HG02759 (cell line): ENCODE measurements at regions not wholly inside any gene's neighbourhood (a gene's known extent, or its start where the extent isn't known, plus 50 kb on each side); places are given as distances from the start of the nearest gene placed in this dataset.

ENCODE experiments used
- ATAC-seq: cut with Tn5 transposase; IDR thresholded peaks from one replicate; pipeline ENCODE4 v1.9.1; 2021; ENCODE audit warnings: mild to moderate bottlenecking, moderate library complexity; ENCODE audit not compliant: unreplicated experiment

DNA sequence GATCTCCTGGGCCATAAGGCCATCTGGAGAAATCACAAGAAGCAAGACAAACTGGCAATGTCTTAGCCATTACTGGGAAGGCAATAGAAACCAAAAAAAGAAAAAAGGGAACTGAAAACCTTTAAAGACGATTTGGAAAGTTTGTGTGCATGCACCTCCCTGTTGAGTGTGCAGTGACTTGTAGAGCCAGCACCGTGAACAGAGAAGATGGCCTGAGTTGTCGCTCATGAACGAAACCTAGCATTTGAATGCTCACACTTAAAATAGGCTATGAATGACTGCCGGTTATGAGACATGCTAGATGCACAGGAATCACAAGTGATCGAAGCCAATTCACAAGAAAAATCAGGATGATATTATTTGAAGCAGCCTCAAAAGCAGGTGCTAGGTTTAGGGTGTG, 151.3 kb upstream of the ADO start:
- ATAC-seq = peak; percentile 74

DNA sequence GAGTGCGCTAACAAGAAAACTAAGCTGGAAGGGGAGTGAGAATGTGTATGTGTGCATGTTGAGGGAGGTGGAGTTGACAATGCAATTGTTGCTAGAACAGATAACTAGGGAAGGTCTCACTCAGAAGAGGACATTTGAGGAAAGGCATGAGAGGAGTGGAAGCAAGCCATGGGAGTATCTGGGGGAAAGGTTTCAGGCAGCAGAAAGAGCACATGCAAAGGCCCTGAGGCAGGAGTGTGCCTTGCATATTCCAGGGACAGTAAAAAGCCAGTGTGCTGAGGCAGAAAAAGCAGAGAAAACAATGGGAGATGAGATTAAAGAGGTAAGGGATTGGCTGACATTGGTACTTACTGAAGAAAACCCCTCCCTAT, 149.6 kb upstream of the ADO start:
- ATAC-seq = no peak

DNA sequence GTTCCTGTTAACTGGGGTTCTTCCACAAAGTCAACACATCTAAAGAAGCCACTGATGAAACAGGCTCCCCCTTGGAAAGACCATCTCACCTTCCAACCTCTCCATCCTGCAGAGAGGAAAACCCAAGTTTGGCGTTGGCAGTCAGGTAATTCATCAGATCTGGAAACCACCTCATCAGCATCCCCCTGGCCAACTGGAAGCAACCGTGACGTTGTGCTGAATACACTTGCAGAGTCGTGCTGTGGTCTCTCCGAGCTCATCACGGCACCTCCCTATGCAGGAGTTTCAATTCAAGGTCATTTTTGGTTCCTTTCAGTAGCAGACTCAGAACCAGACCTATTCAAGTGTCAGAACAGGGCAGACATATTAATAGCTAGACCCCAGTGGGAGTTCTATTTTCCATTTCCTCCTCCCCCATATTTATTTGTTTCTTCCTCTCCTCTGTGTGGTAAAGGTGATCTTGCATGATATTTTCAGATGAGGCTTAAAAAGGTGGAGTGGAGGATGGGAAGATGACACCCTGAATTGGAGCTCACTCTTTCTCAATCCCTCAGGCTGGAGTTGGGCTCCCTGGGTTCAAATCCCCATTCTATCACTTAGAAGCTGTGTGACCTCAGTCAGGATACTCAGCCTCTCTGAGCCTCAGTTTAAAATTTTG, 149.1 kb upstream of the ADO start:
- ATAC-seq = peak; percentile 86

DNA sequence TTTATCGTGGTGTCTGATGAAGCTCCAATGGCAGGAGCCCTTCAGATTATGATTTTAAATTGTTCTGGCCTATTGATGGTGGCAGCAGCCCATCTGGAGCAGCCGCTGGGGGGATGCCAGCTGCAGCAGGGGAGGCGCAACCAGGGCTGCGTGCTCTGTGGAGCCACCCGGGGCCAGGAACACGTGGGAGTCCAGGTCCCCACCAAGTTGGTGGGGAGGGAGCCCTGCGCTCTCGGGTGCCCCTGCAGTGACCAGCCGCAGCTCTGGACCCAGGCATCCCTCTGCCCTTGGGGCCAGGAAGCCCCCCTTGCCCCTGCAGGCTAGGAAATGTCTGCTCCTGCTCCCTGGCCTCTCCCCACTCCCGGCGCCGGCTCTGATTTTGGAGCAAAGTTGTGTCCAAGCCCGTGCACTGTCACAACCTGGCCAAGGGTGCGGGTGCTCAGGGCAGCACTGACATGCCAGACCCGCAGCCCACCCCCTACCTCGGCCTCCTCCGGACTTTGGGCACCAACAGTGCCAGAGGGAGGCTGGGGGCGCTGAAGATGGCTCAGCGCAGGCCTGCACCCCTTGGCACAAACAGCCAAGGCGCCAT, 147.2 kb upstream of the ADO start:
- ATAC-seq = no peak

DNA sequence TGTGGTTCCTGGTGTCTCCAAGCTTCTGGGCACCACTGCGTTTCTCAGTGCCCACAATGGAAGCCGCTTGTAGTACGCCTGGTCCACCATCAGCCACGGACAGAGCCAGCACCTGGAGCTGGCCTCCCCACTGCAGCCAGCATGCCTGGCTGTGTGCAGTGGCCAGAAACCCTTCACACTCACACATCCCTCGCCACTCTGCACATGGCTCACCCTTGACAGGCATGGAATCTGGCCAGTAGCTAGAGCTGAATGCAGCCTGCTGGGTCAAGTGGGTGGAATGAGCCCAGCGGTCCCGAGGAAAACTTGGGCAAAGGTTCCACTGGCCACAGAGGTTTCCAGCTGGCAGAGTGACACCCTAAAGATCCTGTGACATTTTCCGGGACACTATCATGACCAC, 146.0 kb upstream of the ADO start:
- no peak for ATAC-seq

DNA sequence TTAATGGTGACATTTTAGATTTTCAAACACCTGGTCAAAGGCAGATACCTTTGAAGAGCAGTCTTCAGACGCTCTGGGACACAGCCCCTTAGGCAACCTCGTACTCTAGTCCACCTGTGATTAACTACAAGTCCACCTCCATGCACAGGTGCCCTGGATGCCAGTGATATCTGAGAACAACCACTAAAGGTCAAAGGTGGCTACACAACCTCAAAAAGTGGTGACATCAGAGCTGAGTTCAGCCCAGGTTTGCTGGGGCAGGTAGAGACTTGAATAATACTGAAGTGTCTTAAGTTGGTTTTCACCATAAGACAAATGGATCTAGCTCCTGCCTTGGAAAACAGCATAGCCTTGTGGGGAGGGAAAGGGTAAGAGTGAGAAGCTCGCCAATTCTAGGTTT, 143.4 kb upstream of the ADO start:
- no peak for ATAC-seq

DNA sequence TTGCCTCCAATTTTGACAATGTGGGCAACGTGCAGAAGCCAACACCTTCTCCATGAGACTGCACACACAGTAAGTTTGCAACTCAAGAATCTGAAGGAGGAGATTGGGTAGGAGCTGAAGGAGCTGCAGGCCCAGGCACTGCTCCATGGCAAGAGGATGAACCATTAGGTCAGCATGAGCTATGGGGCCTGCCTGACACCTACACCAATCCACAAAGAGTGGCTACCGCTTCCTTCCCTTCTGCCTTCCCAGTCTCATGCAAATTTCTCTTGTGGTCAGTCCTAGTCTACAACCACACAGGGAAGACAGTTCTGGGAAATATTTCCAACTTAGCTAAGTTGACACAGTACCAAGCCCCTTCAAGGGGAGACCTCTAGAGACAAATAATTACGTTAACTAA, 142.0 kb upstream of the ADO start:
- ATAC-seq = no peak

DNA sequence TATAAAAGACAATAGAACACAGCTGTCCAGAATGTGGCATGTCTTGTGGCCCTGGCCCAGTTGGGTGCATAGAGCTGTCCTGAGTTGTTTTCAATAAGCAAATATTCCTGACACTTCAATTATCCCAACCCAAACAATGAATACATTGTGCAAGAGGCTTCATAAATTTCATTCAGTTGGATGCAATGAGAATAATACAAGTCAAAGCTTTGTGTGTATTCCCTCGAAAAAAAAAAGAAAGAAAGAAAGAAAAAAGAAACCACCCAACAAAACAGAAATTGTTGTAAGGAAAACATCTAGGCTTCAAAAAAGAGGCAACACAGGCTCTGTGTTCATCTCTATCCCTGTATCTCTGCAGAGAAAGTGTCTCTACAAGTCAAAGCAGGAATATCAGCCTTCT, 138.7 kb upstream of the ADO start:
- ATAC-seq = no peak

DNA sequence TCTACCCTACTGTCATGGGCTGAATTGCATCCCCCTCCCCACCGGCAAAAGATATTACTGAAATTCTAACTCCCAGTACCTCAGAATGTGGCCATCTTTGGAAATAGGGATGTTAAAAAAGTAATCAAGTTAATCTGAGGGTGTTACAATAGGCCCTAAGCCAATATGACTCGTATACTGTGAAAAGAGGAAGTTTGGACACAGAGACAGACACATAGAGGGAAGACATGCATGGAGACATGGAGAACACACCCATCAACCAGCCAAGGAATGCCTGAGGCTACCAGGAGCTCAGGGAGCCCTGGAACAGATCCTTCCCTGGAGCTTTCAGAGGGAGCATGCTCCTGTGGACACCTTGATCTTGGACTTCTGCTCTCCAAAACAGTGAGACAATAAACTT, 138.2 kb upstream of the ADO start:
- no peak for ATAC-seq

DNA sequence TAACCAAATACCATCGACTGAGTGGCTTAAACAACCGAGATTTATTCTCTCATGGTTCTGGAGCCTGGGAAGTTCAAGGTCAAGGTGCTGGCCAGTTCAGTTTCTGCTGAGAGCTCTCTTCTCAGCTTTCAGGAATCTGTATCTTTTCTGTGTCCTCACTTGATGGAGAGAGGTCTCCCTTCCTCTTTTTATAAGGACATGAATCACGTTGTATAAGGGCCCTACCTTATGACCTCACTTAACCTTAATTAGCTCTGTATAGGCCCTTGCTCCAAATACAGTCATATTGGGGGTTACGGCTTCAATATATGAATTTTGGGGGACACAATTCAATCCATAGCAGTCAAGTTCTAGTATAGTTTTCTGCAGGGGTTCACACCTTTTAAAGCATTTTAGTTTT, 135.2 kb upstream of the ADO start:
- ATAC-seq = no peak

DNA sequence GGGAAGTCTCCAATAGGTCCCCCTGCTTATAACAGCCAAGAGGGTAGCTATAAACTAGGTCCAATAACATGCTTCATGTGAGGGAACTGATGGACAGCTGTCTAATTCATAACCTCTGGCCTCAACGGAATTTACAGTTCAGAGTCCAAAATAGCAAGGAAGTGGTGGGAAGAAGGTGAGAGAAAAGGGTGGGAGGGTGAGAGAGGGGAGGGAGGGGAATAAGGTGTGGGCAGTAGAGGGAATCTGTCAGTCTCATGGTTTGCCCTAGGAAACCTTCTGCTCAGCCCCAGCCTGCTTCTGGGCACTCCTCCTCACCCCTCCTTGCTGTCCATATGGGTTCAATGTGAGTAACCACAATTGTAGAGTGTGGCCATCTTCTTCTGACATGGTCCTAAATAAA, 133.4 kb upstream of the ADO start:
- peak; percentile 61 for ATAC-seq

DNA sequence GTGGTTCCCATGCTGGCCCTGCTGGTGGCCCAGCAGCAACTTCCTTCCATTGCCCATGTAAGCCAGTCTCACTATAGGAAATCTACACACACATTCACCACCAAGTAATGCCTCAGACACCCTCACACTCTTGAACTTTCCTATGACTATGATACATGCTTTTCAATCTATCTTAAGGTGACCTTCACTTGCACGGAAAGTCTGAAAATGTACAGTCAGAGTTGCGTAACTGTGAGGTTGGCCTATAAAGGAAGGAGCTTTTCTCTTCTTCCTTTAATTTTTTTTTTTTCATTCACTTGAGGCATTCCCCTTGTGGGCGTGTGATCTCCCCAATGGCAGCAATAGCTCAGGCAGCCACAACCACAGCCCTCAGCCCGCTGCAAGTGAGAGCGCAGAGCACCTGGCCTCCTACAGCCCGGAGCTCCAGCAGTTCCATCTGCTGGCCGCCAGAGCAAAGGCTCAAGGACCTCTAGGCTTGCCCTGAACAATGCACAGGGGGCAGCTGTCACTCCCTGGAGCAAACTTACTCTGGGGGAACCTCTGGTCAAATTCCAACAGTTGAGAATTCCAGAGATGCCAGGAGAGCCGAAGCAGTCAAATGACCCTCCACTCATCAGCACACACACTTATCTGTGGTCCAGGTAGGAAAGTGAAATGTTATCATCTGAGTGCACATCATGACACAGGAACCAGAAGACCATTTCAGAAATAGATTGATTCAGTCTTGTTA, 123.1 kb upstream of the ADO start:
- peak; percentile 98 for ATAC-seq

DNA sequence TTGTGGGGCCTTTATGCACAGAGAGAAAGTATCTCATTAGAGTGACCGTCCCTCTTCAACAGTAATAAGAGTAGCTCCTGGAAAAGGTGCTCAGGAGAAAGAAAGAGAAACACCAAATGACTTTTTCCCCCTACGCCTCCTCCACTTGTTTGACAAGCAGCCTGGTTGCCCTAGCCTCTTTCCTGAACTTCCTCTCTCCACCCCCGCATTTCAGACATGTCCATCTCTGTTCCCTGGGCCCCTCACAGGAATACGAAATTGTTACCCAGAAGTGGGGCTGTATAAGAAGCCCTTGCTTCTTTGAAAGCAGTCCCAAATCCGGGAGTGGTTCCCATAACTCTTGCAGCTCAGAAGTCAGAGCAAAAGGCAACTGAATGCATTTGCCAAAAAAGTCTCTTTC, 119.6 kb upstream of the ADO start:
- ATAC-seq = no peak

DNA sequence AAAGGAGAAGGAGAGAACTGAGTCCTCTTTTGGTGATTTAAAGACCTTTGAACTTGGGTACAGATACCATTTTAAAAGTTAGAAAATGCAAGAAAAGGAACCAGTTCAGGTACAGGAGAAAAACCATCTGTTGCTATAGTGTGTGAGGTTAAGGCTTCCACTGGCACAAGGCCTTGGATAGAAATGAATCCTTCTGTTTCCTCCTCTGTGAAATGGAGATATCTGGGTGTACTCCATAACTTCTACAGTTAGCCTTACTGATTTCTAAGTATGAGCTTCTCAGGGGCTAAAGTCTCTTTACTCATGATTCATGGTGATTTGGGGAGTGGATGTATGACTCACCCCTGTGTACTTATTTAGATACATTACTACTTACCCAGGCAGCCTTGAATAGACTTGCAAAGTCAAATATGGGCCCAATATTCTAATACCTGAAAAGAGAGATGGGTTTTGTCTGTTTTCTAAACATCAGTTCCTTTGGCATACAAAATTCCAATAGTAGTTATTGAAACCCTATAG, 117.2 kb upstream of the ADO start:
- no peak for ATAC-seq

DNA sequence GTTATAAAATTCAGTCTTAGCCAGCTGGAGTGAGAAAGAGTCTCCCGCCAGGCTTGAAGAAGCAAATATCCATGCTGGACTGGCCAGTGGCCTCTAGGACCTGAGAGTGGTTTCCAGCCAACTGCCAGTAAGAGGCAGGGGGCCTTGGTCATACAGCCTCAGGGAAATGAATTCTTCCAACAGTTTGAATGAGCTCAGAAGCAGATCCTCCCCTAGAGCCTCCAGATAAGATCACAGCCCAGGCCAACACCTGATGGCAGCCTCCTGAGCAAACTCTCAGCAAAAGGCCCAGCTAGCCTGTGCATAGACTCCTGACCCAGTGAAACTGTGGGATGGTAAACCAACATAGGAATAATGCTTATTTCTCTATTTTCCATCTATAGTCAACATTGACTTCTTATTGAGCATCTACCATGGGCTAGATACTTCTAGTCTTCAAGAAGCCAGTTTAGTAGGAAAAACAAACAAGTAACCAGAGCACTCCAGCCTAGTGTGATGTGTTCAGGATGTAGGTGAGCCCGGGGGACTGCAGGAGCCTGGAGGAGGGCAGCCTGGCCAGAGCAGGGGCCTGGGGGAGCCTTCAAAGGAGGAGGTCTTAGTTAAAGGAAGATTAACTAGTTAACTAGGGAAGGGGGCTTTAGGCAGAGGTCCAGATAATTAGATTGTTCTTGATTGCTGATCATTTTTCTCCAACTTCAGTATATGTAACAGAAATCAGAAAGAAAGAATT, 115.4 kb upstream of the ADO start:
- ATAC-seq = no peak

DNA sequence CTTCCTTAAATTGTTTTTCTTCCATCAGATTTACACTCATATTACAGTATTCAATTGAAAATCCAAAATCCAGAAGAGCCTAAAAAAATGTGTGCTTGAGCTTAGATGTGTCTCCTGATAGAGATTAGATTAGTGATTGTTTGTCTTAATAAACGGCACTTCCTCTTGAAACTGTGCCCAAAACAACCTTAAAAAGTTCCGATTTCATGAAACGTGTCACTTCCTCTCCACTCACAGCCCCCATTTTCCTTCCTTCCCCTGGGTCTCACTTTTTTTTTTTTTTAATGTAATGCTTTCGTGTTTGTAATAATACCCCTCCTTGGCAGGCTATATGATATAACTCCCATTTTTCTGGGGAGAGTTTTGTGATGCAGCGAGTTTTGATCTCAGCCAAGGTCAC, 114.8 kb upstream of the ADO start:
- peak; percentile 61 for ATAC-seq

DNA sequence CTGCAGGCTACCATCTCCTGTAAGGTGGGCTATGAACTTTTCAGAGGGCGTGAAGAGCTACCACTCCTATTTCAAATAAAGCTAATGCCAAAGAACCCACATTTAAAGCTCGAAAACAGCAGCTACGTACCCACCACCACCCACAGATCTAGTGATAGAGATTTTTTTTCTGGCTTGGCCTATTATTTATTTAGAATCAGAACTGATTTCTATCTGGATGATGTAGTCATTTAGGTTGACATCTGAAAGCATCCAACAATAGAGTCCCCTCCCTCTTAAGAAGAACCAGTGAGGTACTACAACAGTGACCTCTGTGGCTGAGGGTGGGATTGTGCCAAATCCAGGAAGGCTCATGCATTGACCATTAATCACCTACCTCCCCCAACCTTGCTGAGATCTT, 113.8 kb upstream of the ADO start:
- ATAC-seq = no peak

DNA sequence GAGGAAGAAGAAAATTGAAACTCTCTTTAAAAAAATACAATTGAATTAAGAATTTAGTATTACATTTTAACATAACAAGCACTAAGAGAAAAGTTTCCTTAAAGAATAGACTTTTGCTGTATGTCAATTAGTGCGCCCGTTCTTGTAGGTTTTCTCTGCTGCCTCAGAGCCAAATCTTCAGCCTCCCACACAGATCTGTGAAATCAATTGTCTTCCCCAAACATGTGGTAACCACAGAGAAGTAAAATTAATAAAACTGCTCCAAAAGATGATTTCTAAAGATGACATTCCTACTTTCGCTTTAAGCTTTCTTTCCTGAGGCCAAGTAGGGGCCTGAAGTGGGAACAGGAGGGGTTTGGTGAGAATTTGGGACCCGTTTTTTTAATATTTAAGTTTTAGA, 113.2 kb upstream of the ADO start:
- no peak for ATAC-seq

DNA sequence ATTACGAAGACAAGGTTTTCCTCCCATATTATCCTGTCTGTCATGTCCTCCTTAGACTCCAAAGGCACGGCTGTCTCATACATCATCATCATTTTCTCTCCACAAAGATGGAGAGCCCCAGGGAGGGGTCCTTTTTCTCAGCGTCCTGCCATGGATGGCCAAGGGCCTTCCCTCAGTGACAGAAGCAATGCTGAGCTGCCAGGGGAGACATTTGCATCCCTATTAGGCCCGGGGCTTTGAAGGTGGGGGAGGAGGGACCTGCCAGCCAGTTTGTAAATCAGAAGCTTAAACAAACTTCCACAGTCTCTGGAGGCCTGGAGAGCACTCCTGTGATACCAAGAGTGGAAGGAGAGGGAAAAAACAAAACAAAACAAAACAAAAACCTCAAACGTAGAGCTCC, 112.4 kb upstream of the ADO start:
- ATAC-seq = no peak

DNA sequence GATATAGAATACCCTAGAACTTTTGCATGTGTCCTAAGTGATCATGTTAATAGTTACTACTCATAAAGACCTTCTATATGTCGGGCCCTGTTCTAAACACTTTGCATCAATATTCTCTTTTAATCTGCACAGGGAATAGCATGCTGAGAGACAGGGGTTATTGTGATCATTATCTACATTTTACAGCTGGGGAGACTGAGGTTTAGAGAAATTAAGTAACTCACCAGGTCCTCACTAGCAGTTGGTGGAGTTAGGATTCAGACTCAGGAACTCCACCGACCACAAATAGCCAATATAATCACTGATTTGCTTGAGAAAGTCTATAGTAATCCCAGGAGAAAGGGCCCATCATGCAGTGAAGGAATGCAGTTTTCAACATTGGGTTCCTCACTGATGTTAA, 111.2 kb upstream of the ADO start:
- ATAC-seq = no peak

DNA sequence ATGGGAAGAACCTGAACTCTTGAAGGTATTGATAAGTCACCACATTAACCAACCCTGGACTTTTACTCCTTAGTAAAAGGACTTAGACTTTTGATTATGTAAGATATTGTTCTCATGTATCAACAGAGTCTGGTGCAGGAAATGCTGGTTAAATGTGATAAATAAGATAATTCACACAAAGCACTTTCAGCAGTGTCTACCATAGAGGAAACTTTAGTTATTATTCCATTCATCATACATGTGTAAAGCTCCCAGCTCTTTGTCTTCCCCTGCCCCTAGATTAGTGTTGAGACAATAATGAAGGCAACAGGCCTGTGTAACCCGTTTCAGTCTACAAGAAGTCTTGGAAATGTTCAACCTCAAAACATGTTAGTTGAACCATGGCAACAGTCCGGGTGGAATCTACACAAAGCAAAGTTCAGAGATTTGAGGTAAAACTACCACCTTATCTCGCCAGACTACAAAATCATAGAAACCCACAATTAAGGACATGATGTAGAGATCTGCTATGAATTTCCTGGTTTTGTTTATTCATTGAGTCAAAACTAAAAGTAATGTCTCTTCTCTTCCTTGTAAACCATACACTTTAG, 109.9 kb upstream of the ADO start:
- no peak for ATAC-seq
